Naive thymus-derived CD4-positive, alpha-beta T cell (primary cell): ENCODE measurements at regions not wholly inside any gene's neighbourhood (a gene's known extent, or its start where the extent isn't known, plus 50 kb on each side); places are given as distances from the start of the nearest gene placed in this dataset.

Source experiments
- ATAC-seq: fragments of 150-1000 bp; cut with Tn5 transposase; 2 replicates; pipeline ENCODE4 v1.10.0; 2021; ENCODE audit warnings: mild to moderate bottlenecking, moderate library complexity
- CTCF ChIA-PET: fragments of 350-600 bp; sonication (Branson Sonifier 250); formaldehyde crosslinking; loops from one replicate; lab custom pipeline; 2021; ENCODE audit warnings: antibody characterized with exemption; lab: Charles Lee
- POLR2A ChIA-PET: fragments of 350-600 bp; sonication (Branson Sonifier 250); formaldehyde crosslinking; loops from one replicate; lab custom pipeline; 2021; ENCODE audit warnings: antibody characterized with exemption, inconsistent platforms; lab: Charles Lee
- DNase-seq, 9 donors: peaks; one replicate each; pipeline versions ENCODE4 v3.0.0 to v3.0.0-alpha.2; 2020 to 2022; ENCODE audit warnings: mixed read lengths in 1 of 9
- H3K27ac ChIP-seq: one replicate; pipeline ENCODE4 v1.7.0; 2013; ENCODE audit warnings: mild to moderate bottlenecking, low read depth, low read length, moderate library complexity
- H3K27me3 ChIP-seq, 2 donors: one replicate each; pipeline ENCODE4 v1.7.0; 2013; ENCODE audit warnings: low read length in 2 of 2, mild to moderate bottlenecking in 2 of 2, moderate library complexity in 2 of 2; ENCODE audit not compliant: control insufficient read depth in 2 of 2, insufficient read depth in 2 of 2
- H3K36me3 ChIP-seq, 3 experiments: 1 replicate in 2 of 3; 2 replicates in 1 of 3; pipeline ENCODE4 v1.7.0; 2013; ENCODE audit warnings: low read length in 3 of 3, mild to moderate bottlenecking in 3 of 3, moderate library complexity in 1 of 3; ENCODE audit not compliant: insufficient read depth in 3 of 3, control insufficient read depth in 2 of 3
- H3K4me1 ChIP-seq, 2 donors: one replicate each; pipeline ENCODE4 v1.7.0; 2013; ENCODE audit warnings: low read length in 2 of 2, mild to moderate bottlenecking in 2 of 2, moderate library complexity in 1 of 2; ENCODE audit not compliant: control insufficient read depth in 2 of 2, insufficient read depth in 2 of 2
- H3K4me3 ChIP-seq: 2 replicates; pipeline ENCODE4 v1.7.0; 2013; ENCODE audit warnings: mild to moderate bottlenecking, low read length
- H3K9me3 ChIP-seq, 3 experiments: 1 replicate in 2 of 3; 2 replicates in 1 of 3; pipeline ENCODE4 v1.7.0; 2013; ENCODE audit warnings: low read length in 3 of 3; ENCODE audit not compliant: control insufficient read depth in 2 of 3
- H3K27ac Mint-ChIP-seq, 9 donors: one replicate each; pipeline ENCODE4 v1.8.0; 2020 to 2022; ENCODE audit warnings: mixed read lengths in 9 of 9, mild to moderate bottlenecking in 8 of 9, moderate library complexity in 5 of 9, inconsistent platforms in 2 of 9
- H3K27me3 Mint-ChIP-seq, 5 donors: one replicate each; pipeline ENCODE4 v1.8.0; 2021 to 2022; ENCODE audit warnings: mixed read lengths in 5 of 5, mild to moderate bottlenecking in 1 of 5
- H3K36me3 Mint-ChIP-seq, 5 donors: one replicate each; pipeline ENCODE4 v1.8.0; 2020 to 2022; ENCODE audit warnings: mixed read lengths in 5 of 5, mild to moderate bottlenecking in 3 of 5, inconsistent platforms in 1 of 5
- H3K4me1 Mint-ChIP-seq, 7 donors: one replicate each; pipeline ENCODE4 v1.8.0; 2020 to 2022; ENCODE audit warnings: mixed read lengths in 7 of 7, mild to moderate bottlenecking in 3 of 7, inconsistent platforms in 1 of 7
- H3K4me3 Mint-ChIP-seq, 10 donors: one replicate each; pipeline ENCODE4 v1.8.0; 2020 to 2022; ENCODE audit warnings: mild to moderate bottlenecking in 10 of 10, mixed read lengths in 10 of 10, moderate library complexity in 6 of 10, inconsistent platforms in 2 of 10
- H3K9me3 Mint-ChIP-seq, 11 donors: one replicate each; pipeline ENCODE4 v1.8.0; 2020 to 2022; ENCODE audit warnings: mixed read lengths in 11 of 11, mild to moderate bottlenecking in 4 of 11, inconsistent platforms in 1 of 11, moderate library complexity in 1 of 11
- intact Hi-C, 2 donors: fragments of 100-400 bp; cut with micrococcal nuclease; formaldehyde crosslinking; loops; one replicate each; pipeline ENCODE4 v1.15.1; 2023

GRCh38 chr20:10946124-10946880 is 272.5 kb upstream of the JAG1 start:
- ChIA-PET CTCF (no interaction called here), POLR2A (no interaction called here)
- H3K36me3 Mint-ChIP-seq, result no peaks in the 10 kb centered on the region
- peaks cover 0 to 4% (median 0%) of the 10 kb centered on the region in 5 donors for H3K27me3 Mint-ChIP-seq
- H3K36me3 ChIP-seq, result no peaks in the 10 kb centered on the region
- no peak overlapping the region for H3K27ac ChIP-seq
- no peak overlapping the region for H3K27ac Mint-ChIP-seq
- H3K4me1 Mint-ChIP-seq, result peaks cover 0 to 5% (median 0%) of the 10 kb centered on the region in 7 donors
- no peaks in the 10 kb centered on the region for H3K27me3 ChIP-seq
- no peak overlapping the region for H3K4me3 Mint-ChIP-seq
- peaks cover 0 to 12% (median 5%) of the 10 kb centered on the region in 11 donors for H3K9me3 Mint-ChIP-seq
- H3K4me3 ChIP-seq, result no peak overlapping the region
- H3K4me1 ChIP-seq, result no peaks in the 10 kb centered on the region
- no peaks in the 10 kb centered on the region for H3K9me3 ChIP-seq
- no peak for DNase-seq
- no peak for ATAC-seq
- intact Hi-C loops, result no loop called here

- H3K27ac Mint-ChIP-seq, result no peak overlapping the region
- POLR2A ChIA-PET, result no interaction called here
Observed at GRCh38 chr20:10947726-10948125, 273.9 kb upstream of the JAG1 start.

GRCh38 chr20:10949930-10950783 is 276.4 kb upstream of the JAG1 start:
- ChIA-PET CTCF (no interaction called here), POLR2A (no interaction called here)
- H3K27ac ChIP-seq, result no peak overlapping the region
- no peaks in the 10 kb centered on the region for H3K36me3 ChIP-seq
- H3K4me3 Mint-ChIP-seq, result no peak overlapping the region
- H3K27me3 Mint-ChIP-seq, result peaks cover 0 to 4% (median 0%) of the 10 kb centered on the region in 5 donors
- no peak overlapping the region for H3K4me3 ChIP-seq
- ATAC-seq (no peak), DNase-seq (no peak)
- no peak overlapping the region for H3K27ac Mint-ChIP-seq
- peaks cover 0 to 5% (median 0%) of the 10 kb centered on the region in 7 donors for H3K4me1 Mint-ChIP-seq
- H3K9me3 Mint-ChIP-seq, result peaks cover 0 to 9% (median 2%) of the 10 kb centered on the region in 11 donors
- no peaks in the 10 kb centered on the region for H3K36me3 Mint-ChIP-seq
- no peaks in the 10 kb centered on the region for H3K9me3 ChIP-seq
- H3K4me1 ChIP-seq, result no peaks in the 10 kb centered on the region
- intact Hi-C loops, result no loop called here
- H3K27me3 ChIP-seq, result no peaks in the 10 kb centered on the region

More at GRCh38 chr20:10947726-10948125, 273.9 kb upstream of the JAG1 start:
- H3K27ac ChIP-seq, result no peak overlapping the region
- no peaks in the 10 kb centered on the region for H3K27me3 ChIP-seq
- H3K4me3 Mint-ChIP-seq, result no peak overlapping the region
- CTCF ChIA-PET, result no interaction called here
- DNase-seq, result no peak
- peaks cover 0 to 9% (median 2%) of the 10 kb centered on the region in 11 donors for H3K9me3 Mint-ChIP-seq
- no peaks in the 10 kb centered on the region for H3K36me3 Mint-ChIP-seq
- H3K36me3 ChIP-seq, result no peaks in the 10 kb centered on the region
- H3K4me1 ChIP-seq, result no peaks in the 10 kb centered on the region
- peaks cover 0 to 4% (median 0%) of the 10 kb centered on the region in 5 donors for H3K27me3 Mint-ChIP-seq
- no peak for ATAC-seq
- H3K9me3 ChIP-seq, result no peaks in the 10 kb centered on the region
- no peak overlapping the region for H3K4me3 ChIP-seq
- intact Hi-C loops, result no loop called here
- H3K4me1 Mint-ChIP-seq, result peaks cover 0 to 5% (median 0%) of the 10 kb centered on the region in 7 donors

GRCh38 chr20:10951216-10951615 is 277.4 kb upstream of the JAG1 start:
- ATAC-seq (no peak), DNase-seq (no peak)
- H3K4me1 Mint-ChIP-seq, result peaks cover 0 to 5% (median 0%) of the 10 kb centered on the region in 7 donors
- H3K27ac Mint-ChIP-seq, result no peak overlapping the region
- H3K36me3 ChIP-seq, result no peaks in the 10 kb centered on the region
- H3K9me3 Mint-ChIP-seq, result peaks cover 0 to 9% (median 2%) of the 10 kb centered on the region in 11 donors
- H3K27me3 ChIP-seq, result no peaks in the 10 kb centered on the region
- H3K36me3 Mint-ChIP-seq, result no peaks in the 10 kb centered on the region
- intact Hi-C loops, result no loop called here
- no peak overlapping the region for H3K4me3 ChIP-seq
- no peaks in the 10 kb centered on the region for H3K9me3 ChIP-seq
- no peak overlapping the region for H3K27ac ChIP-seq
- no peaks in the 10 kb centered on the region for H3K4me1 ChIP-seq
- peaks cover 0 to 4% (median 0%) of the 10 kb centered on the region in 5 donors for H3K27me3 Mint-ChIP-seq
- H3K4me3 Mint-ChIP-seq, result no peak overlapping the region
- ChIA-PET CTCF (no interaction called here), POLR2A (no interaction called here)

GRCh38 chr20:10951904-10952303 is 278.1 kb upstream of the JAG1 start:
- Histone ChIP-seq H3K27me3 (no peaks in the 10 kb centered on the region), H3K27ac (no peak overlapping the region), H3K36me3 (no peaks in the 10 kb centered on the region), H3K4me1 (no peaks in the 10 kb centered on the region), H3K4me3 (no peak overlapping the region), H3K9me3 (no peaks in the 10 kb centered on the region)
- H3K9me3 Mint-ChIP-seq, result peaks cover 0 to 7% (median 1%) of the 10 kb centered on the region in 11 donors
- ChIA-PET CTCF (no interaction called here), POLR2A (no interaction called here)
- no peak overlapping the region for H3K4me3 Mint-ChIP-seq
- ATAC-seq (no peak), DNase-seq (no peak)
- no peak overlapping the region for H3K27ac Mint-ChIP-seq
- intact Hi-C loops, result no loop called here
- peaks cover 0 to 1% (median 0%) of the 10 kb centered on the region in 7 donors for H3K4me1 Mint-ChIP-seq
- no peaks in the 10 kb centered on the region for H3K36me3 Mint-ChIP-seq
- peaks cover 0 to 2% (median 0%) of the 10 kb centered on the region in 5 donors for H3K27me3 Mint-ChIP-seq

GRCh38 chr20:10953437-10953836 is 279.6 kb upstream of the JAG1 start:
- Histone ChIP-seq H3K27me3 (no peaks in the 10 kb centered on the region), H3K36me3 (no peaks in the 10 kb centered on the region), H3K4me1 (no peaks in the 10 kb centered on the region), H3K27ac (no peak overlapping the region), H3K9me3 (no peaks in the 10 kb centered on the region), H3K4me3 (no peak overlapping the region)
- CTCF ChIA-PET, result no interaction called here
- ATAC-seq (no peak), DNase-seq (no peak)
- Mint-ChIP-seq H3K4me3 (no peak overlapping the region), H3K27ac (no peak overlapping the region), H3K27me3 (peaks cover 0 to 4% (median 0%) of the 10 kb centered on the region in 5 donors), H3K9me3 (peaks cover 0 to 6% (median 0%) of the 10 kb centered on the region in 11 donors), H3K36me3 (no peaks in the 10 kb centered on the region), H3K4me1 (no peaks in the 10 kb centered on the region)
- intact Hi-C loops, result no loop called here
- POLR2A ChIA-PET, result no interaction called here
